Fibroblast of lung (primary cell): ENCODE measurements at regions not wholly inside any gene's neighbourhood (a gene's known extent, or its start where the extent isn't known, plus 50 kb on each side); places are given as distances from the start of the nearest gene placed in this dataset.

Source experiments
- DNase-seq, 2 donors: peaks; one replicate each; pipeline versions ENCODE4 v3.0.0 to v3.0.0-alpha.2; 2010; ENCODE audit warnings: low read depth in 2 of 2
- H2AFZ ChIP-seq: 2 replicates; pipeline ENCODE4 v1.5.1; 2012; ENCODE audit warnings: low read length, control low read depth, inconsistent platforms
- H3K27ac ChIP-seq: 2 replicates; pipeline ENCODE4 v1.5.1; 2011; ENCODE audit warnings: low read length, control low read depth; ENCODE audit not compliant: insufficient read depth
- H3K27me3 ChIP-seq: 2 replicates; pipeline ENCODE4 v1.5.1; 2011; ENCODE audit warnings: mild to moderate bottlenecking, low read length; ENCODE audit not compliant: control insufficient read depth, insufficient read depth
- H3K36me3 ChIP-seq: 2 replicates; pipeline ENCODE4 v1.5.1; 2011; ENCODE audit warnings: low read length; ENCODE audit not compliant: control insufficient read depth, insufficient read depth
- H3K4me1 ChIP-seq: 2 replicates; pipeline ENCODE4 v1.5.1; 2011; ENCODE audit warnings: low read length; ENCODE audit not compliant: control insufficient read depth, insufficient read depth; ENCODE audit errors: extremely low read depth
- H3K4me2 ChIP-seq: 2 replicates; pipeline ENCODE4 v1.5.1; 2011; ENCODE audit warnings: low read length, control low read depth; ENCODE audit not compliant: insufficient read depth; ENCODE audit errors: extremely low read depth
- H3K4me3 ChIP-seq, 4 experiments: fragments of 200-600 bp in 1 of 4; sonication (generic) in 1 of 4; replicated peaks in 1 of 4; 2 replicates each; pipeline ENCODE4 v1.5.1; 2011 to 2016; ENCODE audit warnings: low read length in 4 of 4, low read depth in 3 of 4, mild to moderate bottlenecking in 3 of 4, control low read depth in 2 of 4, inconsistent platforms in 1 of 4, mixed read lengths in 1 of 4; ENCODE audit not compliant: insufficient read depth in 1 of 4; ENCODE audit errors: control extremely low read depth in 1 of 4
- H3K79me2 ChIP-seq: 2 replicates; pipeline ENCODE4 v1.5.1; 2012; ENCODE audit warnings: mild to moderate bottlenecking, low read length, inconsistent platforms; ENCODE audit not compliant: control insufficient read depth, insufficient read depth
- H3K9ac ChIP-seq: 2 replicates; pipeline ENCODE4 v1.5.1; 2011; ENCODE audit warnings: mild to moderate bottlenecking, low read length, control low read depth; ENCODE audit not compliant: insufficient read depth
- H3K9me3 ChIP-seq: 2 replicates; pipeline ENCODE4 v1.5.1; 2012; ENCODE audit warnings: low read depth, low read length; ENCODE audit not compliant: control insufficient read depth, insufficient read depth
- H4K20me1 ChIP-seq: 2 replicates; pipeline ENCODE4 v1.5.1; 2011; ENCODE audit warnings: low read length; ENCODE audit not compliant: control insufficient read depth, insufficient read depth; ENCODE audit errors: extremely low read depth
- EZH2 ChIP-seq: IDR thresholded peaks from 2 replicates; pipeline ENCODE4 v1.5.1; 2012; ENCODE audit warnings: low read length, control low read depth, mild to moderate bottlenecking; ENCODE audit errors: missing control alignments
- TF ChIP-seq, protein P1 (sequence below), 2 donors: IDR thresholded peaks in 1 of 2; conservative IDR thresholded peaks in 1 of 2; 1 replicate in 1 of 2; 2 replicates in 1 of 2; pipeline ENCODE4 v1.5.1; 2011 to 2012; ENCODE audit warnings: low read length in 2 of 2, control low read depth in 1 of 2, inconsistent platforms in 1 of 2, low read depth in 1 of 2, mild to moderate bottlenecking in 1 of 2

DNA sequence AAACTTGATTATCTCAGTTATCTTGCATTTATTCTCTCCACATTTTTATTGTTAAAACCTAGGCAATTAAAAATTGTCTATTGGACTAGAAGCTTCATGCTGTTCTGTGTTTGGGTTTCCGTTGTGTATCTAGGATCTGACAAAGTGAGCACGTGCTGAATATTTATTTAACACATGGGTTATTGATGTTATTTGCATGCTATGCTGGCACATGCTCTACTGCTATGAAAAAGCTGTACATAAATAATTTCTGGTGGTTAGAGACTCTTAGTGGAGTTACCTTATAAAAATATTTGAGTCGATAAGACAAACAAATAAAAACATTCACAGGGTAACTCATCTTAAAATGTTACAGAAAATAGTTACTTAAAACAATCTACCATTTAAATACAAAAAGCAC lies 1769.7 kb downstream of the MRPL39 start:
- Histone ChIP-seq H3K4me1 (no peaks in the 10 kb centered on the region), H4K20me1 (no peaks in the 10 kb centered on the region), H3K79me2 (no peaks in the 10 kb centered on the region), H3K9me3 (no peaks in the 10 kb centered on the region), H3K27ac (no peak overlapping the region), H3K27me3 (no peaks in the 10 kb centered on the region), H3K4me3 (no peak overlapping the region), H3K4me2 (no peak overlapping the region), H2AFZ (no peak overlapping the region), H3K36me3 (no peaks in the 10 kb centered on the region), H3K9ac (no peak overlapping the region)
- TF ChIP-seq, protein P1, sequence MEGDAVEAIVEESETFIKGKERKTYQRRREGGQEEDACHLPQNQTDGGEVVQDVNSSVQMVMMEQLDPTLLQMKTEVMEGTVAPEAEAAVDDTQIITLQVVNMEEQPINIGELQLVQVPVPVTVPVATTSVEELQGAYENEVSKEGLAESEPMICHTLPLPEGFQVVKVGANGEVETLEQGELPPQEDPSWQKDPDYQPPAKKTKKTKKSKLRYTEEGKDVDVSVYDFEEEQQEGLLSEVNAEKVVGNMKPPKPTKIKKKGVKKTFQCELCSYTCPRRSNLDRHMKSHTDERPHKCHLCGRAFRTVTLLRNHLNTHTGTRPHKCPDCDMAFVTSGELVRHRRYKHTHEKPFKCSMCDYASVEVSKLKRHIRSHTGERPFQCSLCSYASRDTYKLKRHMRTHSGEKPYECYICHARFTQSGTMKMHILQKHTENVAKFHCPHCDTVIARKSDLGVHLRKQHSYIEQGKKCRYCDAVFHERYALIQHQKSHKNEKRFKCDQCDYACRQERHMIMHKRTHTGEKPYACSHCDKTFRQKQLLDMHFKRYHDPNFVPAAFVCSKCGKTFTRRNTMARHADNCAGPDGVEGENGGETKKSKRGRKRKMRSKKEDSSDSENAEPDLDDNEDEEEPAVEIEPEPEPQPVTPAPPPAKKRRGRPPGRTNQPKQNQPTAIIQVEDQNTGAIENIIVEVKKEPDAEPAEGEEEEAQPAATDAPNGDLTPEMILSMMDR (conservative IDR thresholded peaks at IDR 0.05 in 1 of 2, IDR thresholded peaks at IDR 0.05 in 1 of 2; ENCODE audit: low read depth in 1 of 2, low read length in 2 of 2), result no peak
- no peak for TF ChIP-seq EZH2
- no peak for DNase-seq

GRCh38 chr21:23822760-23823159 lies 1784.5 kb downstream of the MRPL39 start:
- peaks cover 2% of the 10 kb centered on the region for H3K9me3 ChIP-seq
- H3K36me3 ChIP-seq, result no peaks in the 10 kb centered on the region
- no peaks in the 10 kb centered on the region for H4K20me1 ChIP-seq
- H3K4me1 ChIP-seq, result no peaks in the 10 kb centered on the region
- H3K4me2 ChIP-seq, result no peak overlapping the region
- DNase-seq, result no peak
- no peaks in the 10 kb centered on the region for H3K27me3 ChIP-seq
- H3K9ac ChIP-seq, result no peak overlapping the region
- TF ChIP-seq EZH2, result no peak
- H3K79me2 ChIP-seq, result no peaks in the 10 kb centered on the region
- H2AFZ ChIP-seq, result no peak overlapping the region
- no peak overlapping the region for H3K27ac ChIP-seq
- no peak overlapping the region for H3K4me3 ChIP-seq

GRCh38 chr21:23817337-23817736 lies 1789.9 kb downstream of the MRPL39 start:
- no peak overlapping the region for H3K4me3 ChIP-seq
- no peak for DNase-seq
- no peaks in the 10 kb centered on the region for H3K36me3 ChIP-seq
- no peak overlapping the region for H3K4me2 ChIP-seq
- no peak overlapping the region for H3K9ac ChIP-seq
- no peaks in the 10 kb centered on the region for H4K20me1 ChIP-seq
- no peaks in the 10 kb centered on the region for H3K4me1 ChIP-seq
- H3K79me2 ChIP-seq, result no peaks in the 10 kb centered on the region
- H3K27ac ChIP-seq, result no peak overlapping the region
- no peaks in the 10 kb centered on the region for H3K9me3 ChIP-seq
- no peak for TF ChIP-seq EZH2
- TF ChIP-seq, protein P1 (conservative IDR thresholded peaks at IDR 0.05 in 1 of 2, IDR thresholded peaks at IDR 0.05 in 1 of 2; ENCODE audit: low read depth in 1 of 2, low read length in 2 of 2), result no peak
- H3K27me3 ChIP-seq, result no peaks in the 10 kb centered on the region
- no peak overlapping the region for H2AFZ ChIP-seq
